ENCODE measurements at regions not wholly inside any gene's neighbourhood (a gene's known extent, or its start where the extent isn't known, plus 50 kb on each side); places are given as distances from the start of the nearest gene placed in this dataset.

DNA sequence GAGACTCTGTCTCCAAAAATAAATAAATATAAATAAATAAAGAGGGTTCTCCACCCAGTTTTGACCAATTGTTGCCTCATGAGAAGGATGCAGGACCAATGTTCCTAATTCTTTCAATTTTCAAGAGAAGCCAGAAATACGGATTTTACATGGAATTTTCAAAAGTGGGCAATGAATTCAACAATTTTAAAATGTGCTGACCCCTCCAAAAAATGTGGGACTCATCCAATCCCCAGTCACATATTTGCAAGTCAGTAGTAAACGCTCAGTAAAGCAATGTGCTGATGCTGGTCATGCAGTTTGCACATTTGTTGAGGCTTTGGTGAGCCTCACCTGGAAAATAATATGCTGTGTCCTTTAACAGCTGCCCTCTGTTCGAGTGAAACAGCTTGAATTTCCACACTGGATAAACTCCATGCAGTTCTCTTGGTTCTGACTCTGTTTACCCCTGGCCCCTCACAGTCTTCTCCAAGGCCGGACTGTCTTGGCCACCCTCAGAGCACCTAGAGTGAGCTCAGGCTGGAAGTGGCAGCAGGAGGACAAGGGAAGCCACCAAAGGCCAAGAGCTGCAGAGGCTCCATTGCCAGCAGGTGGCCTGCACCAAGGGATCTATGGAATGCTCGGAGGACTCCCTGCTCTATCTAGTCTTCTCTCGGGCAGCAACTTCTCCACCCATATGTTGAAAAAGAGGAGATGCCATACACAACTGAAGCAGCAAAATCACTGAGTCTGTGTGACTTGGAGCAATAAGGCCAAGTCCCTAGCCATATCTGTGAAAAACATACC lies 246.8 kb downstream of the UACA start:
- no peak overlapping the region for H3K27ac ChIP-seq (ENCODE audit: low read depth, low read length, poor library complexity, severe bottlenecking)
- no peak for TF ChIP-seq EZH2 (IDR thresholded peaks at IDR 0.05; ENCODE audit: borderline replicate concordance, low read depth, low read length, poor library complexity, severe bottlenecking)
- TF ChIP-seq, protein P1, sequence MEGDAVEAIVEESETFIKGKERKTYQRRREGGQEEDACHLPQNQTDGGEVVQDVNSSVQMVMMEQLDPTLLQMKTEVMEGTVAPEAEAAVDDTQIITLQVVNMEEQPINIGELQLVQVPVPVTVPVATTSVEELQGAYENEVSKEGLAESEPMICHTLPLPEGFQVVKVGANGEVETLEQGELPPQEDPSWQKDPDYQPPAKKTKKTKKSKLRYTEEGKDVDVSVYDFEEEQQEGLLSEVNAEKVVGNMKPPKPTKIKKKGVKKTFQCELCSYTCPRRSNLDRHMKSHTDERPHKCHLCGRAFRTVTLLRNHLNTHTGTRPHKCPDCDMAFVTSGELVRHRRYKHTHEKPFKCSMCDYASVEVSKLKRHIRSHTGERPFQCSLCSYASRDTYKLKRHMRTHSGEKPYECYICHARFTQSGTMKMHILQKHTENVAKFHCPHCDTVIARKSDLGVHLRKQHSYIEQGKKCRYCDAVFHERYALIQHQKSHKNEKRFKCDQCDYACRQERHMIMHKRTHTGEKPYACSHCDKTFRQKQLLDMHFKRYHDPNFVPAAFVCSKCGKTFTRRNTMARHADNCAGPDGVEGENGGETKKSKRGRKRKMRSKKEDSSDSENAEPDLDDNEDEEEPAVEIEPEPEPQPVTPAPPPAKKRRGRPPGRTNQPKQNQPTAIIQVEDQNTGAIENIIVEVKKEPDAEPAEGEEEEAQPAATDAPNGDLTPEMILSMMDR (conservative IDR thresholded peaks at IDR 0.05; ENCODE audit: low read depth, low read length): no peak
- H3K9me3 ChIP-seq (ENCODE audit: low read depth, low read length, poor library complexity, severe bottlenecking): no peaks in the 10 kb centered on the region
- ChIA-PET CTCF (interaction anchor here (0.6 kb wide), 1 partner anchor 30 kb away, joined by 3 read pairs; no protein-coding TSS in a partner anchor), POLR2A (ENCODE audit: low non-redundant PET) (no interaction called here)
- no peaks in the 10 kb centered on the region for H3K4me1 ChIP-seq (ENCODE audit: insufficient read depth, low read length, poor library complexity, severe bottlenecking)
- BruUV-seq (replicated peaks): no TSS peak
- H3K27me3 ChIP-seq (replicated peaks; ENCODE audit: insufficient read depth, low read depth, low read length, poor library complexity): no peaks in the 10 kb centered on the region
- intact Hi-C loops (cut with micrococcal nuclease; ENCODE audit: unreplicated experiment): no loop called here
- no peak for DNase-seq (ENCODE audit: low spot score)
- no peaks in the 10 kb centered on the region for H3K36me3 ChIP-seq (ENCODE audit: insufficient read depth, low read length, poor library complexity, severe bottlenecking)
- H3K4me3 ChIP-seq (ENCODE audit: low read depth, low read length, poor library complexity, severe bottlenecking): no peak overlapping the region

DNA sequence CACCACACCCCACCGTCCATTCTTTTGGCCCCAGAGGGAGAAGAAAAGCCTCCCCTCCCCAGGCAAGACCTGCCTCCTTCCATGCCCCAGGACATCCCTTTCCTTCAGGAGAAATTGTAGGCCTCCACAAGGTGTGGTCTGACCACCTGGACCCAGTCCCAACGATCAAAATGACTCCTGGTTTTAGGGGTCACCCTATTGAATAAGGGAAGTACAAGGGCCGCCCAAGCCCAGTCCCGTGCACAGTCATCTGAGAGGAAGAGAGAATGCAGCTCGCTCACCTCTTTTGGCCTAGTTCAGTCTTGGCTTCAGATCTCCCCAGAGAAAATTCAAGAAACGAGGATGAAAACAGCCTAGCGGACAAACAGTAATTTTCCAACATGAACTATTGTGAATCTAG lies 249.1 kb downstream of the UACA start:
- TF ChIP-seq, protein P1 (conservative IDR thresholded peaks at IDR 0.05; ENCODE audit: low read depth, low read length): no peak
- TF ChIP-seq EZH2 (IDR thresholded peaks at IDR 0.05; ENCODE audit: borderline replicate concordance, low read depth, low read length, poor library complexity, severe bottlenecking): no peak
- H3K4me3 ChIP-seq (ENCODE audit: low read depth, low read length, poor library complexity, severe bottlenecking): no peak overlapping the region
- no peak for DNase-seq (ENCODE audit: low spot score)
- H3K4me1 ChIP-seq (ENCODE audit: insufficient read depth, low read length, poor library complexity, severe bottlenecking): no peaks in the 10 kb centered on the region
- no peaks in the 10 kb centered on the region for H3K27me3 ChIP-seq (replicated peaks; ENCODE audit: insufficient read depth, low read depth, low read length, poor library complexity)
- POLR2A ChIA-PET (ENCODE audit: low non-redundant PET): interaction anchor here (0.6 kb wide), 1 partner anchor 10 kb away, joined by 3 read pairs; no protein-coding TSS in a partner anchor
- no peaks in the 10 kb centered on the region for H3K36me3 ChIP-seq (ENCODE audit: insufficient read depth, low read length, poor library complexity, severe bottlenecking)
- peaks cover 8% of the 10 kb centered on the region for H3K9me3 ChIP-seq (ENCODE audit: low read depth, low read length, poor library complexity, severe bottlenecking)
- no peak overlapping the region for H3K27ac ChIP-seq (ENCODE audit: low read depth, low read length, poor library complexity, severe bottlenecking)
- intact Hi-C loops (cut with micrococcal nuclease; ENCODE audit: unreplicated experiment): no loop called here
- CTCF ChIA-PET: no interaction called here
- BruUV-seq (replicated peaks): no TSS peak

DNA sequence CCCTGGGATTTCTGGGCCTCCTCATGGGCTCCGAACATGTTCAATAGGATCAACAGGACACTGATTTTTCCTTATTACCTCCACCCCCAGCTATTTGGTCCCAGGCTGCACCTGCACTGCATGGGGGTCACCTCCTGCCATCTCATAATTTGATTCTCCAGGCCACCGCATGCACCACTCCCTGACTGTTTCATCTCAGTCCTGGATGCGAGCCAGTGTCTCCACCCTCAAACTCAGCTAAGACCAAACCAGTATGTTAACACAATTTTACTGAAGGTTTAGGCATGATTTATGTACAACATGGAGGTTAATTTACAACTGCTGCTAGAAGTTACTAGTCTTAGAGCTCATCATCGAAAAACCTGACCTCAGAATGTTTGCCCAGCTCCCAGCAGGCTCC lies 249.5 kb downstream of the UACA start:
- POLR2A ChIA-PET (ENCODE audit: low non-redundant PET): no interaction called here
- Histone ChIP-seq H3K4me1 (ENCODE audit: insufficient read depth, low read length, poor library complexity, severe bottlenecking) (peaks cover 1% of the 10 kb centered on the region), H3K27me3 (replicated peaks; ENCODE audit: insufficient read depth, low read depth, low read length, poor library complexity) (no peaks in the 10 kb centered on the region), H3K27ac (ENCODE audit: low read depth, low read length, poor library complexity, severe bottlenecking) (no peak overlapping the region), H3K9me3 (ENCODE audit: low read depth, low read length, poor library complexity, severe bottlenecking) (peaks cover 8% of the 10 kb centered on the region), H3K36me3 (ENCODE audit: insufficient read depth, low read length, poor library complexity, severe bottlenecking) (no peaks in the 10 kb centered on the region), H3K4me3 (ENCODE audit: low read depth, low read length, poor library complexity, severe bottlenecking) (no peak overlapping the region)
- intact Hi-C loops (cut with micrococcal nuclease; ENCODE audit: unreplicated experiment): no loop called here
- BruUV-seq (replicated peaks): no TSS peak
- CTCF ChIA-PET: no interaction called here
- no peak for TF ChIP-seq EZH2 (IDR thresholded peaks at IDR 0.05; ENCODE audit: borderline replicate concordance, low read depth, low read length, poor library complexity, severe bottlenecking)
- TF ChIP-seq, protein P1 (conservative IDR thresholded peaks at IDR 0.05; ENCODE audit: low read depth, low read length): no peak
- DNase-seq (ENCODE audit: low spot score): no peak

All from A673 (cell line).